ENCODE measurements at regions not wholly inside any gene's neighbourhood (a gene's known extent, or its start where the extent isn't known, plus 50 kb on each side); places are given as distances from the start of the nearest gene placed in this dataset.
"Not testable (repeated sequence)": the region's sequence is repeated elsewhere in the genome, so short reads cannot be mapped to it uniquely, and the experiment has no call there.

GRCh38 chr2:239723486-239724193 lies 301.5 kb downstream of the NDUFA10 start:
- no peak for DNase-seq

GRCh38 chr2:239722760-239723470 lies 302.2 kb downstream of the NDUFA10 start:
- DNase-seq: no peak

GRCh38 chr2:239721991-239722759 lies 303.0 kb downstream of the NDUFA10 start:
- no peak for DNase-seq

- DNase-seq: no peak
These were observed 303.6 kb downstream of the NDUFA10 start for GRCh38 chr2:239721531-239721930.

- DNase-seq: no peak
These were observed 304.5 kb downstream of the NDUFA10 start for GRCh38 chr2:239720361-239721360.

GRCh38 chr2:239719791-239720360 lies 305.3 kb downstream of the NDUFA10 start:
- DNase-seq: no peak

- DNase-seq: not testable (repeated sequence)
These were observed 306.2 kb downstream of the NDUFA10 start for GRCh38 chr2:239718991-239719390.

- no peak for DNase-seq
These were observed 307.4 kb downstream of the NDUFA10 start for GRCh38 chr2:239717706-239718105.

GRCh38 chr2:239717319-239717675 lies 307.8 kb downstream of the NDUFA10 start:
- DNase-seq: no peak

GRCh38 chr2:239716536-239717318 lies 308.4 kb downstream of the NDUFA10 start:
- DNase-seq: no peak

GRCh38 chr2:239716009-239716408 lies 309.1 kb downstream of the NDUFA10 start:
- DNase-seq: no peak

- no peak for DNase-seq
These were observed 309.5 kb downstream of the NDUFA10 start for GRCh38 chr2:239715606-239716005.

- no peak for DNase-seq
These were observed 309.9 kb downstream of the NDUFA10 start for GRCh38 chr2:239715202-239715601.

GRCh38 chr2:239714116-239714515 lies 311.0 kb downstream of the NDUFA10 start:
- DNase-seq: no peak

GRCh38 chr2:239712755-239713154 lies 311.9 kb upstream of the HDAC4 start:
- no peak for DNase-seq

- DNase-seq: no peak
These were observed 311.2 kb upstream of the HDAC4 start for GRCh38 chr2:239711911-239712570.

GRCh38 chr2:239710953-239711861 lies 310.4 kb upstream of the HDAC4 start:
- DNase-seq: no peak

- no peak for DNase-seq
These were observed 305.5 kb upstream of the HDAC4 start for GRCh38 chr2:239706367-239706766.

- no peak for DNase-seq
These were observed 303.9 kb upstream of the HDAC4 start for GRCh38 chr2:239704737-239705136.

- DNase-seq: no peak
These were observed 303.0 kb upstream of the HDAC4 start for GRCh38 chr2:239703834-239704233.
